ENCODE measurements at regions not wholly inside any gene's neighbourhood (a gene's known extent, or its start where the extent isn't known, plus 50 kb on each side); places are given as distances from the start of the nearest gene placed in this dataset.

- TF ChIP-seq, protein P1, sequence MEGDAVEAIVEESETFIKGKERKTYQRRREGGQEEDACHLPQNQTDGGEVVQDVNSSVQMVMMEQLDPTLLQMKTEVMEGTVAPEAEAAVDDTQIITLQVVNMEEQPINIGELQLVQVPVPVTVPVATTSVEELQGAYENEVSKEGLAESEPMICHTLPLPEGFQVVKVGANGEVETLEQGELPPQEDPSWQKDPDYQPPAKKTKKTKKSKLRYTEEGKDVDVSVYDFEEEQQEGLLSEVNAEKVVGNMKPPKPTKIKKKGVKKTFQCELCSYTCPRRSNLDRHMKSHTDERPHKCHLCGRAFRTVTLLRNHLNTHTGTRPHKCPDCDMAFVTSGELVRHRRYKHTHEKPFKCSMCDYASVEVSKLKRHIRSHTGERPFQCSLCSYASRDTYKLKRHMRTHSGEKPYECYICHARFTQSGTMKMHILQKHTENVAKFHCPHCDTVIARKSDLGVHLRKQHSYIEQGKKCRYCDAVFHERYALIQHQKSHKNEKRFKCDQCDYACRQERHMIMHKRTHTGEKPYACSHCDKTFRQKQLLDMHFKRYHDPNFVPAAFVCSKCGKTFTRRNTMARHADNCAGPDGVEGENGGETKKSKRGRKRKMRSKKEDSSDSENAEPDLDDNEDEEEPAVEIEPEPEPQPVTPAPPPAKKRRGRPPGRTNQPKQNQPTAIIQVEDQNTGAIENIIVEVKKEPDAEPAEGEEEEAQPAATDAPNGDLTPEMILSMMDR (IDR thresholded peaks at IDR 0.05 in 8 of 11, conservative IDR thresholded peaks at IDR 0.05 in 3 of 11) = no peak
- TF ChIP-seq POLR2A (IDR thresholded peaks at IDR 0.05) (no peak), POLR2AphosphoS5 (IDR thresholded peaks at IDR 0.05) (no peak)
Measured at GRCh38 chr5:164563370-164563769, 1058.0 kb downstream of the MAT2B start.
